ENCODE measurements at regions not wholly inside any gene's neighbourhood (a gene's known extent, or its start where the extent isn't known, plus 50 kb on each side); places are given as distances from the start of the nearest gene placed in this dataset.

- DNase-seq (ENCODE audit: extremely low read depth, low read depth, low spot score) = no peak
Measured at GRCh38 chr4:10181745-10182445, 65.3 kb upstream of the WDR1 start.

GRCh38 chr4:10180927-10181744 is 64.5 kb upstream of the WDR1 start:
- DNase-seq (ENCODE audit: extremely low read depth, low read depth, low spot score) = peak; percentile 60

GRCh38 chr4:10180603-10180926 is 64.0 kb upstream of the WDR1 start:
- no peak for DNase-seq (ENCODE audit: extremely low read depth, low read depth, low spot score)

GRCh38 chr4:10179957-10180602 is 63.5 kb upstream of the WDR1 start:
- no peak for DNase-seq (ENCODE audit: extremely low read depth, low read depth, low spot score)

GRCh38 chr4:10178763-10179162 is 62.2 kb upstream of the WDR1 start:
- DNase-seq (ENCODE audit: extremely low read depth, low read depth, low spot score) = no peak

- no peak for DNase-seq (ENCODE audit: extremely low read depth, low read depth, low spot score)
Measured at GRCh38 chr4:10175626-10176025, 59.0 kb upstream of the WDR1 start.

GRCh38 chr4:10173754-10174749 is 57.5 kb upstream of the WDR1 start:
- no peak for DNase-seq (ENCODE audit: extremely low read depth, low read depth, low spot score)

GRCh38 chr4:10173037-10173753 is 56.6 kb upstream of the WDR1 start:
- DNase-seq (ENCODE audit: extremely low read depth, low read depth, low spot score) = peak; percentile 54

GRCh38 chr4:10172278-10172921 is 55.8 kb upstream of the WDR1 start:
- DNase-seq (ENCODE audit: extremely low read depth, low read depth, low spot score) = no peak

GRCh38 chr4:10171055-10171454 is 54.5 kb upstream of the WDR1 start:
- no peak for DNase-seq (ENCODE audit: extremely low read depth, low read depth, low spot score)

GRCh38 chr4:10169839-10170387 is 53.3 kb upstream of the WDR1 start:
- no peak for DNase-seq (ENCODE audit: extremely low read depth, low read depth, low spot score)

- DNase-seq (ENCODE audit: extremely low read depth, low read depth, low spot score) = no peak
Measured at GRCh38 chr4:10168151-10168550, 51.6 kb upstream of the WDR1 start.

GRCh38 chr4:10167201-10167600 is 50.6 kb upstream of the WDR1 start:
- DNase-seq (ENCODE audit: extremely low read depth, low read depth, low spot score) = no peak

Measured in glomerular endothelial cell (primary cell).